ENCODE measurements at regions not wholly inside any gene's neighbourhood (a gene's known extent, or its start where the extent isn't known, plus 50 kb on each side); places are given as distances from the start of the nearest gene placed in this dataset.
A peak's percentile ranks its signal among the peaks of the same experiment; 100 is the strongest.

- Histone ChIP-seq H3K9me3 (peaks cover 0 to 27% (median 12%) of the 10 kb centered on the region in 12 donors), H3K27me3 (no peaks in the 10 kb centered on the region), H3K4me3 (no peak overlapping the region), H3K4me1 (peaks cover 0 to 6% (median 0%) of the 10 kb centered on the region in 12 donors), H3K27ac (no peak overlapping the region), H3K36me3 (no peaks in the 10 kb centered on the region)
- ATAC-seq (peak in 2 of 4 donors; percentile 62 to 77), DNase-seq (no peak)
- intact Hi-C loops (cut with DNase I) = no loop called here
- no peak for TF ChIP-seq CTCF (IDR thresholded peaks at IDR 0.05)
- no peak for TF ChIP-seq POLR2A (IDR thresholded peaks at IDR 0.05)
- WGBS, 4 donors = 41 to 56% (median 51%) methylated on average over 7 of the region's 7 CpGs
These were observed 344.4 kb downstream of the RND3 start for GRCh38 chr2:150143087-150143536.

GRCh38 chr2:150142561-150142960 lies 344.9 kb downstream of the RND3 start:
- no peak for ATAC-seq
- no peak for DNase-seq
- 95 to 97% (median 96%) methylated on average over 1 of the region's 1 CpG for WGBS, 4 donors
- H3K36me3 ChIP-seq = no peaks in the 10 kb centered on the region
- H3K4me3 ChIP-seq = no peak overlapping the region
- H3K27me3 ChIP-seq = no peaks in the 10 kb centered on the region
- intact Hi-C loops (cut with DNase I) = no loop called here
- peaks cover 0 to 6% (median 0%) of the 10 kb centered on the region in 12 donors for H3K4me1 ChIP-seq
- TF ChIP-seq POLR2A (IDR thresholded peaks at IDR 0.05) (no peak), CTCF (IDR thresholded peaks at IDR 0.05) (no peak)
- peaks cover 0 to 24% (median 12%) of the 10 kb centered on the region in 12 donors for H3K9me3 ChIP-seq
- no peak overlapping the region for H3K27ac ChIP-seq

- H3K4me1 ChIP-seq = peaks cover 0 to 6% (median 0%) of the 10 kb centered on the region in 12 donors
- H3K27ac ChIP-seq = no peak overlapping the region
- intact Hi-C loops (cut with DNase I) = no loop called here
- WGBS, 4 donors = 27 to 30% (median 29%) methylated on average over 4 of the region's 4 CpGs
- no peaks in the 10 kb centered on the region for H3K27me3 ChIP-seq
- peaks cover 0 to 13% (median 2%) of the 10 kb centered on the region in 12 donors for H3K9me3 ChIP-seq
- ATAC-seq (no peak), DNase-seq (no peak)
- TF ChIP-seq POLR2A (IDR thresholded peaks at IDR 0.05) (no peak), CTCF (IDR thresholded peaks at IDR 0.05) (no peak)
- no peak overlapping the region for H3K4me3 ChIP-seq
- no peaks in the 10 kb centered on the region for H3K36me3 ChIP-seq
These were observed 346.1 kb downstream of the RND3 start for GRCh38 chr2:150141226-150142001.

GRCh38 chr2:150140777-150141176 lies 346.7 kb downstream of the RND3 start:
- Histone ChIP-seq H3K27me3 (no peaks in the 10 kb centered on the region), H3K9me3 (peaks cover 0 to 7% (median 0%) of the 10 kb centered on the region in 12 donors), H3K4me1 (peaks cover 0 to 6% (median 0%) of the 10 kb centered on the region in 12 donors), H3K36me3 (no peaks in the 10 kb centered on the region), H3K27ac (no peak overlapping the region), H3K4me3 (no peak overlapping the region)
- intact Hi-C loops (cut with DNase I) = no loop called here
- no peak for ATAC-seq
- no peak for DNase-seq
- WGBS, 4 donors = 49 to 63% (median 57%) methylated on average over 1 of the region's 1 CpG
- TF ChIP-seq CTCF (IDR thresholded peaks at IDR 0.05) = no peak
- no peak for TF ChIP-seq POLR2A (IDR thresholded peaks at IDR 0.05)
